ENCODE measurements at regions not wholly inside any gene's neighbourhood (a gene's known extent, or its start where the extent isn't known, plus 50 kb on each side); places are given as distances from the start of the nearest gene placed in this dataset.
"Not testable (repeated sequence)": the region's sequence is repeated elsewhere in the genome, so short reads cannot be mapped to it uniquely, and the experiment has no call there.

DNA sequence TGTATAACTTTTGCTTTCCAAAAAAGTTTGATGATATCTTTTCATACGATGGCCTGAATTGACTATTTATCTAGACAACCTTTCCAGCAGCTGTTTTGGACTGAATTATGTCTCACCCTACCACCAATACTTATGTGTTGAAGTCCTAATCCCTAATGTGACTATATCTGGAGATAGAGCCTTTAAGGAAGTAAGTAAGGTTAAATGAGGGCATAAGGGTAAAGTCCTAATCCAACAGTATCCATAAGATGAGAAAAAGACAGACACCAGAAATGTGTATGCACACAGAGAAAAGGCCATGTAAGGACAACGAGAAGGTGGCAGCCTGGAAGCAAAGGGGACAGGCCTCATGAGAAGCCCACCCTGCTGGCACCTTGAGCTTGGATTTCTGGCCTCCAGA, 86.6 kb upstream of the PPARGC1A start:
- DNase-seq, result no peak

DNA sequence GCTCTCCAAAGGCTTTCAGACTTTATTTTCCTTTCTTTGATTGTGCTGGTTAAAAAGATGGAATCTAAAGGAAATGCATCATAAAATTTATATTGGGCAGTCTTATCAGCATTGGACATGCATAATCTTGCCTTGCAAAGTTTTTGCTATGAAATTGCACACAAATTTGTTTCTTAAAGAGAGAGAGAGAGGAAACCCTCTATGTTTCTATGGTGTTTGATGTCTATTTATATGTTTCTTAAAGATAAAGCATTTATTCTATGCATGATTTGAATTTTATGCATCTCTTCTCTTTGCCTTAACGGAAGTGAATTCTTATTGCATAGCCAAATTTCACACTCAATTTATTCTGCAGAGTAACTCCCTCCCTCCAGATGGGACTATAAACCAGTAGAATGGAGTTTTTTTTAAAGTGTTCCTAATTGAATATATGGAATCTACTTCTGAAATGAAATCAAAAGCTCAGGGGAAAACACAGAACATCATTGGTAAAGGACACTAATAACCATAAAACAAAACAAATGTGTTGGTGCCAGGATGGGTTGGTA, 83.5 kb upstream of the PPARGC1A start:
- DNase-seq, result no peak

- no peak for DNase-seq
Observed at GRCh38 chr4:23972805-23973204, 83.0 kb upstream of the PPARGC1A start.

- no peak for DNase-seq
Observed at GRCh38 chr4:23972187-23972586, 82.3 kb upstream of the PPARGC1A start.

- no peak for DNase-seq
Observed at GRCh38 chr4:23970201-23970850, 80.5 kb upstream of the PPARGC1A start.

GRCh38 chr4:23969635-23970145, 79.8 kb upstream of the PPARGC1A start:
- no peak for DNase-seq

GRCh38 chr4:23967281-23967680, 77.4 kb upstream of the PPARGC1A start:
- no peak for DNase-seq

- no peak for DNase-seq
Observed at GRCh38 chr4:23966725-23967124, 76.9 kb upstream of the PPARGC1A start.

DNA sequence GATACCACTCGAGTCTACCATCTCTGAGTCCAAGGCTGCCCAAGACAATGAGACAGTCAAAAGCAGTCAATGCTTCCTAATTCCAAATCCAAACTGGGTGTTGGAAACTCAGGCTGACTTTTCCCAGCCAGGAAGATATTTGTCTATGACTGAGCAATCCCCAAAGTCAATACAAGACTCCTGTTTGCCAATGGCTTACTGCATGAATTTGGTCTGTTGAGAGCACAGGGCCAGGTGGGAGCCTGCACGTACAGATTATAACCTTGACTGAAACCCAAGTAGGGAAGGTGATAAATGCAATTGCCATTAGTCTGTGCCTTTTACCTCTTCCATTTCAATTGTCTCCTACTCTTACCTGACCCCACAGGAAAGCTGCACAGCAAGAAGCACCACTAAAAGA, 72.6 kb upstream of the PPARGC1A start:
- peak; percentile 30 for DNase-seq

GRCh38 chr4:23961395-23961794, 71.5 kb upstream of the PPARGC1A start:
- not testable (repeated sequence) for DNase-seq

GRCh38 chr4:23959396-23960148, 69.7 kb upstream of the PPARGC1A start:
- no peak for DNase-seq

DNA sequence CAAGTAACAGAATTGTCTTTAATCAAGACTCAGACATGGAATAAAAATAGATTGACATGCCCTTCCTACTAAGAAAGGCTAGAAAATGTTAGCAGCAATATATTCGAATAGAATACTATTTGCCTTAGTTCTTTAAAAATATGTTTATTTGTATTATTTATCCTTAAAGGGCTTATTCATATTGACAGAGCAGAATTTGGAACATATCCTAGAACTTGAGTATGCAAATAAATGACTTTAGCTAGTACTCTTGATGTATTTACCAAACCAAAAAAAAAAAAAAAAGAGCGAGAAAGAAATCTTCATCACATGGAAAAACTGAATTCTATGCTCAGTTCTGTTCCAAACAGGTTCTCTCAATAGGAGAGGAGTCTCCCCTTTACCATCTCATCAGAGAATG, 68.9 kb upstream of the PPARGC1A start:
- DNase-seq, result no peak

GRCh38 chr4:23957465-23957864, 67.6 kb upstream of the PPARGC1A start:
- DNase-seq, result no peak

- no peak for DNase-seq
Observed at GRCh38 chr4:23956601-23957364, 66.9 kb upstream of the PPARGC1A start.

DNA sequence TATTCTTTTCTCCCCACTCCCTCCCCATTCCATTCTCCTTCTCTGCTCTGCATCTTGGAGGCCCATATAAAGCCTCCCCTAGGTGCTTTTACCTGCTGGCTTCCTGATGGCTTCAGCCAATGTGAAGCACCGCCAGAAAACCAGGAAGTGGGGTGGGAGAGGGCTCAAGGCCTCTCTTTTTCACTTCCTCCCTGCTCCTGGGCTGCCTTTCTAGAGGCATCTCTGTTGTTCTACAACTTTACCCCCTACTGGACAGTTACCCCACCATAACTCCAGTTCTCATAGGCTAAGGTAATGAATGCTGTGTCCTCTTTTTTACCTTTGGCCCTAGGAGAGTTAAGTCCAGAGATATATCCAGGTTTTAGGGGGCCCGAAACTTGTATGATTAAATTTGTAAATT, 62.4 kb upstream of the PPARGC1A start:
- DNase-seq, result no peak

- DNase-seq, result no peak
Observed at GRCh38 chr4:23947826-23948225, 58.0 kb upstream of the PPARGC1A start.

- DNase-seq, result no peak
Observed at GRCh38 chr4:23946299-23946698, 56.5 kb upstream of the PPARGC1A start.

GRCh38 chr4:23945451-23946017, 55.7 kb upstream of the PPARGC1A start:
- no peak for DNase-seq

GRCh38 chr4:23944556-23944955, 54.7 kb upstream of the PPARGC1A start:
- DNase-seq, result not testable (repeated sequence)

GRCh38 chr4:23943478-23943877, 53.6 kb upstream of the PPARGC1A start:
- no peak for DNase-seq

DNA sequence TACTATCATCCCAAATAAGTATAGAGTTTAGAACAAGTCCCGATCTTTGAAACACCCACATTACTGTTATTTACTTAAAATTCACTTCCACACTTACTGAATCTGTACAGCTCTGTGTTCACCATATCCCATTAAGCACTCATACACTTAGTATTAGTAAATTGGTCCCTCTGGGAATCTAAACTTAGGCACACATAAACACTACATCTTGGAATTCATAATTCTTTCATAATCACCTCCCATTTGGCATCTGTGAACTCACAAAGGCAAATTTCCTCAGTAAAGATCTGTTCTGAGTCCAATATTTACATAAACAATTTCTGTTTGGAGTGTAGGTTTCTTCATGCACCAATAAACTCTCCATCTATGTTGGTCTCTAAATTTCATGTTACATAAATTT, 52.6 kb upstream of the PPARGC1A start:
- DNase-seq, result no peak
